ENCODE measurements at regions not wholly inside any gene's neighbourhood (a gene's known extent, or its start where the extent isn't known, plus 50 kb on each side); places are given as distances from the start of the nearest gene placed in this dataset.

- TF ChIP-seq CTCF (IDR thresholded peaks at IDR 0.05; ENCODE audit: low read length, missing control alignments) = no peak
- no peak overlapping the region for H3K4me3 ChIP-seq (replicated peaks; ENCODE audit: low read depth, low read length)
- no peak for DNase-seq (ENCODE audit: low read depth)
Observed at GRCh38 chr18:78402440-78402839, 577.2 kb upstream of the SALL3 start.

- TF ChIP-seq CTCF (IDR thresholded peaks at IDR 0.05; ENCODE audit: low read length, missing control alignments) = no peak
- DNase-seq (ENCODE audit: low read depth) = no peak
- H3K4me3 ChIP-seq (replicated peaks; ENCODE audit: low read depth, low read length) = no peak overlapping the region
Observed at GRCh38 chr18:78402966-78403365, 576.7 kb upstream of the SALL3 start.

- DNase-seq (ENCODE audit: low read depth) = no peak
- no peak for TF ChIP-seq CTCF (IDR thresholded peaks at IDR 0.05; ENCODE audit: low read length, missing control alignments)
- no peak overlapping the region for H3K4me3 ChIP-seq (replicated peaks; ENCODE audit: low read depth, low read length)
Observed at GRCh38 chr18:78403371-78403770, 576.2 kb upstream of the SALL3 start.

- DNase-seq (ENCODE audit: low read depth) = no peak
- no peak for TF ChIP-seq CTCF (IDR thresholded peaks at IDR 0.05; ENCODE audit: low read length, missing control alignments)
- no peak overlapping the region for H3K4me3 ChIP-seq (replicated peaks; ENCODE audit: low read depth, low read length)
Observed at GRCh38 chr18:78405763-78406162, 573.9 kb upstream of the SALL3 start.

- no peak for DNase-seq (ENCODE audit: low read depth)
- H3K4me3 ChIP-seq (replicated peaks; ENCODE audit: low read depth, low read length) = no peak overlapping the region
- no peak for TF ChIP-seq CTCF (IDR thresholded peaks at IDR 0.05; ENCODE audit: low read length, missing control alignments)
Observed at GRCh38 chr18:78406743-78407465, 572.7 kb upstream of the SALL3 start.

GRCh38 chr18:78407466-78407844 is 572.2 kb upstream of the SALL3 start:
- TF ChIP-seq CTCF (IDR thresholded peaks at IDR 0.05; ENCODE audit: low read length, missing control alignments) = no peak
- no peak for DNase-seq (ENCODE audit: low read depth)
- no peak overlapping the region for H3K4me3 ChIP-seq (replicated peaks; ENCODE audit: low read depth, low read length)

- H3K4me3 ChIP-seq (replicated peaks; ENCODE audit: low read depth, low read length) = no peak overlapping the region
- DNase-seq (ENCODE audit: low read depth) = no peak
- no peak for TF ChIP-seq CTCF (IDR thresholded peaks at IDR 0.05; ENCODE audit: low read length, missing control alignments)
Observed at GRCh38 chr18:78408623-78409022, 571.0 kb upstream of the SALL3 start.

All from fibroblast of pulmonary artery (primary cell).